ENCODE measurements at regions not wholly inside any gene's neighbourhood (a gene's known extent, or its start where the extent isn't known, plus 50 kb on each side); places are given as distances from the start of the nearest gene placed in this dataset.

GRCh38 chr2:184256611-184257010 is 341.7 kb upstream of the ZNF804A start:
- H3K9me3 ChIP-seq (ENCODE audit: low read length) = no peaks in the 10 kb centered on the region
- no peaks in the 10 kb centered on the region for H4K20me1 ChIP-seq (ENCODE audit: insufficient read depth)
- no peaks in the 10 kb centered on the region for H3K9me2 ChIP-seq (ENCODE audit: insufficient read depth, low read length)
- H2AFZ ChIP-seq (ENCODE audit: low read depth, low read length) = no peak overlapping the region
- no peak overlapping the region for H3K9ac ChIP-seq (ENCODE audit: low read length)
- no peaks in the 10 kb centered on the region for H3F3A ChIP-seq (ENCODE audit: insufficient read depth, low read length, poor library complexity, severe bottlenecking)
- H3K27me3 ChIP-seq (ENCODE audit: insufficient read depth, low read depth, low read length) = no peaks in the 10 kb centered on the region
- H3K4me2 ChIP-seq (ENCODE audit: low read length) = no peak overlapping the region
- no peaks in the 10 kb centered on the region for H3K36me3 ChIP-seq (ENCODE audit: insufficient read depth, low read length)
- H3K27ac ChIP-seq (ENCODE audit: low read length) = no peak overlapping the region
- TF ChIP-seq REST (IDR thresholded peaks at IDR 0.05; ENCODE audit: borderline replicate concordance) (no peak), SMC3 (conservative IDR thresholded peaks at IDR 0.05; ENCODE audit: poor library complexity) (no peak), CTCF (IDR thresholded peaks at IDR 0.05; ENCODE audit: poor library complexity, severe bottlenecking) (no peak), POLR2AphosphoS5 (IDR thresholded peaks at IDR 0.05) (no peak), TAF1 (IDR thresholded peaks at IDR 0.05; ENCODE audit: low read depth) (no peak), RAD21 (conservative IDR thresholded peaks at IDR 0.05) (no peak), EP300 (conservative IDR thresholded peaks at IDR 0.05; ENCODE audit: poor library complexity, severe bottlenecking) (no peak), MXI1 (conservative IDR thresholded peaks at IDR 0.05; ENCODE audit: poor library complexity, severe bottlenecking) (no peak), EZH2 (IDR thresholded peaks at IDR 0.05; ENCODE audit: borderline replicate concordance, insufficient read depth, low read length, poor library complexity, severe bottlenecking) (no peak)
- H3K4me3 ChIP-seq (ENCODE audit: low read length) = no peak overlapping the region
- no peaks in the 10 kb centered on the region for H3K79me2 ChIP-seq (replicated peaks; ENCODE audit: insufficient read depth, low read length)

GRCh38 chr2:184261331-184261730 is 337.0 kb upstream of the ZNF804A start:
- no peak for TF ChIP-seq SMC3 (conservative IDR thresholded peaks at IDR 0.05; ENCODE audit: poor library complexity)
- TF ChIP-seq EZH2 (IDR thresholded peaks at IDR 0.05; ENCODE audit: borderline replicate concordance, insufficient read depth, low read length, poor library complexity, severe bottlenecking) = no peak
- TF ChIP-seq MXI1 (conservative IDR thresholded peaks at IDR 0.05; ENCODE audit: poor library complexity, severe bottlenecking) = no peak
- TF ChIP-seq CTCF (IDR thresholded peaks at IDR 0.05; ENCODE audit: poor library complexity, severe bottlenecking) = no peak
- TF ChIP-seq EP300 (conservative IDR thresholded peaks at IDR 0.05; ENCODE audit: poor library complexity, severe bottlenecking) = no peak
- no peak for TF ChIP-seq REST (IDR thresholded peaks at IDR 0.05; ENCODE audit: borderline replicate concordance)
- TF ChIP-seq RAD21 (conservative IDR thresholded peaks at IDR 0.05) = no peak
- no peak for TF ChIP-seq TAF1 (IDR thresholded peaks at IDR 0.05; ENCODE audit: low read depth)
- TF ChIP-seq POLR2AphosphoS5 (IDR thresholded peaks at IDR 0.05) = no peak
- Histone ChIP-seq H4K20me1 (ENCODE audit: insufficient read depth) (no peaks in the 10 kb centered on the region), H3K9me2 (ENCODE audit: insufficient read depth, low read length) (no peaks in the 10 kb centered on the region), H3K4me2 (ENCODE audit: low read length) (no peak overlapping the region), H3K9ac (ENCODE audit: low read length) (no peak overlapping the region), H3K9me3 (ENCODE audit: low read length) (no peaks in the 10 kb centered on the region), H3K4me3 (ENCODE audit: low read length) (no peak overlapping the region), H3K79me2 (replicated peaks; ENCODE audit: insufficient read depth, low read length) (no peaks in the 10 kb centered on the region), H2AFZ (ENCODE audit: low read depth, low read length) (no peak overlapping the region), H3K36me3 (ENCODE audit: insufficient read depth, low read length) (no peaks in the 10 kb centered on the region), H3K27me3 (ENCODE audit: insufficient read depth, low read depth, low read length) (no peaks in the 10 kb centered on the region), H3F3A (ENCODE audit: insufficient read depth, low read length, poor library complexity, severe bottlenecking) (no peaks in the 10 kb centered on the region), H3K27ac (ENCODE audit: low read length) (no peak overlapping the region)
